Stomach (tissue), 8 donors: ENCODE measurements at regions not wholly inside any gene's neighbourhood (a gene's known extent, or its start where the extent isn't known, plus 50 kb on each side); places are given as distances from the start of the nearest gene placed in this dataset.
A peak's percentile ranks its signal among the peaks of the same experiment; 100 is the strongest.

Experiments
- DNase-seq, 2 donors: peaks; one replicate each; pipeline versions ENCODE4 v3.0.0 to v3.0.0-alpha.2; 2013 to 2019
- H3K27ac ChIP-seq, 5 donors: fragments of 200-600 bp in 4 of 5; sonication (generic) in 4 of 5; one replicate each; pipeline ENCODE4 v1.5.1; 2013 to 2019; ENCODE audit warnings: mild to moderate bottlenecking in 1 of 5, moderate library complexity in 1 of 5
- H3K27me3 ChIP-seq, 3 donors: fragments of 200-600 bp; sonication (generic); one replicate each; pipeline ENCODE4 v1.5.1; 2017 to 2019; ENCODE audit warnings: mixed run types in 1 of 3
- H3K36me3 ChIP-seq, 4 donors: fragments of 200-600 bp; sonication (generic); 1 replicate in 3 of 4; 2 replicates in 1 of 4; pipeline ENCODE4 v1.5.1; 2016 to 2019
- H3K4me1 ChIP-seq, 4 donors: fragments of 200-600 bp; sonication (generic); one replicate each; pipeline ENCODE4 v1.5.1; 2016 to 2019
- H3K4me3 ChIP-seq, 4 donors: fragments of 200-600 bp; sonication (generic) in 3 of 4; one replicate each; pipeline ENCODE4 v1.5.1; 2016 to 2019; ENCODE audit warnings: mild to moderate bottlenecking in 1 of 4
- H3K9me3 ChIP-seq, 4 donors: fragments of 200-600 bp; sonication (generic); one replicate each; pipeline ENCODE4 v1.5.1; 2016 to 2019
- EP300 ChIP-seq: sonication (generic); formaldehyde crosslinking; IDR thresholded peaks from one replicate; pipeline ENCODE4 v1.6.1; 2017; ENCODE audit warnings: antibody characterized with exemption
- POLR2A ChIP-seq, 4 donors: fragments of 450-650 bp; IDR thresholded peaks; one replicate each; pipeline ENCODE4 v1.6.1; 2016; ENCODE audit warnings: antibody characterized with exemption in 4 of 4, control low read depth in 2 of 4, mild to moderate bottlenecking in 1 of 4, moderate library complexity in 1 of 4
- POLR2AphosphoS5 ChIP-seq, 3 donors: sonication (generic); formaldehyde crosslinking; IDR thresholded peaks; one replicate each; pipeline ENCODE4 v1.6.1; 2016; ENCODE audit warnings: antibody characterized with exemption in 3 of 3
- WGBS, 5 donors: extraction: QIAGEN DNeasy Blood & Tissue Kit in 3 of 5; methylation state at CpG; one replicate each; pipeline versions ENCODE4 v1.1.5 to v1.1.7; 2013 to 2018; 5-methylcytosine and 5-hydroxymethylcytosine counted together
- intact Hi-C: fragments of 100-400 bp; cut with DNase I; formaldehyde crosslinking; loops from one replicate; pipeline ENCODE4 v1.15.1; 2023; ENCODE audit warnings: low total_unique reads
- TF ChIP-seq, protein P1 (sequence below), 7 experiments: fragments of 450-650 bp in 4 of 7; fragments of 200-600 bp in 3 of 7; sonication (generic) in 3 of 7; IDR thresholded peaks; one replicate each; pipeline ENCODE4 v1.5.1; 2016 to 2019; ENCODE audit warnings: antibody characterized with exemption in 7 of 7, control low read depth in 2 of 7, mild to moderate bottlenecking in 1 of 7
- donor health status: healthy with polysubstance abuse.
- donor health status: Bipolar disorder and iron deficiency.
- donor health status: healthy.

DNA sequence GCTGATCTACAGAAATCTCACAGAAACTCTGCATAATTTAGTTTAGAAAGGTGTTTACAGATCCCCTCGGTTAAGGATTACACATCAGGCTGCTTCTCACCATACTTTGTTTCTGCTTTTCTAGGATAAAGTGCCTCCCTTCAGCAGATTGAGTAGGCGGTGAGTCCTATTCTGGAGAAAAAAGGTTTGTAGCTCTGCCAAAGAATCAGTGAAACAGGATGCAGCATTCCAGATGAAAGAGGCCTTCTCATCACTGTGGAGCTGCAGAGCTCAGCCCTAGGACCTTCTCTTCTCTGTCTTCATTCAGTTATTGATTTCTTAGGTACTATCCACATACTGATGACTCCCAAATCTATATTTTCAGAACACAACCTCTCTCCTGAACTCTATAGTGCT, 155.5 kb upstream of the KRR1 start:
- Histone ChIP-seq H3K27me3 (no peaks in the 10 kb centered on the region), H3K27ac (peak overlapping the region; percentile 21 to 79 (median 60)), H3K36me3 (no peaks in the 10 kb centered on the region), H3K4me3 (no peak overlapping the region), H3K9me3 (no peaks in the 10 kb centered on the region), H3K4me1 (peaks cover 6 to 16% (median 10%) of the 10 kb centered on the region in 4 donors)
- intact Hi-C loops: no loop called here
- TF ChIP-seq EP300 (no peak), POLR2AphosphoS5 (IDR thresholded peaks at IDR 0.05) (no peak), POLR2A (IDR thresholded peaks at IDR 0.05) (no peak)
- TF ChIP-seq, protein P1, sequence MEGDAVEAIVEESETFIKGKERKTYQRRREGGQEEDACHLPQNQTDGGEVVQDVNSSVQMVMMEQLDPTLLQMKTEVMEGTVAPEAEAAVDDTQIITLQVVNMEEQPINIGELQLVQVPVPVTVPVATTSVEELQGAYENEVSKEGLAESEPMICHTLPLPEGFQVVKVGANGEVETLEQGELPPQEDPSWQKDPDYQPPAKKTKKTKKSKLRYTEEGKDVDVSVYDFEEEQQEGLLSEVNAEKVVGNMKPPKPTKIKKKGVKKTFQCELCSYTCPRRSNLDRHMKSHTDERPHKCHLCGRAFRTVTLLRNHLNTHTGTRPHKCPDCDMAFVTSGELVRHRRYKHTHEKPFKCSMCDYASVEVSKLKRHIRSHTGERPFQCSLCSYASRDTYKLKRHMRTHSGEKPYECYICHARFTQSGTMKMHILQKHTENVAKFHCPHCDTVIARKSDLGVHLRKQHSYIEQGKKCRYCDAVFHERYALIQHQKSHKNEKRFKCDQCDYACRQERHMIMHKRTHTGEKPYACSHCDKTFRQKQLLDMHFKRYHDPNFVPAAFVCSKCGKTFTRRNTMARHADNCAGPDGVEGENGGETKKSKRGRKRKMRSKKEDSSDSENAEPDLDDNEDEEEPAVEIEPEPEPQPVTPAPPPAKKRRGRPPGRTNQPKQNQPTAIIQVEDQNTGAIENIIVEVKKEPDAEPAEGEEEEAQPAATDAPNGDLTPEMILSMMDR (IDR thresholded peaks at IDR 0.05): no peak
- DNase-seq: no peak
- 32 to 53% (median 36%) methylated on average over 2 of the region's 2 CpGs for WGBS, 5 donors

DNA sequence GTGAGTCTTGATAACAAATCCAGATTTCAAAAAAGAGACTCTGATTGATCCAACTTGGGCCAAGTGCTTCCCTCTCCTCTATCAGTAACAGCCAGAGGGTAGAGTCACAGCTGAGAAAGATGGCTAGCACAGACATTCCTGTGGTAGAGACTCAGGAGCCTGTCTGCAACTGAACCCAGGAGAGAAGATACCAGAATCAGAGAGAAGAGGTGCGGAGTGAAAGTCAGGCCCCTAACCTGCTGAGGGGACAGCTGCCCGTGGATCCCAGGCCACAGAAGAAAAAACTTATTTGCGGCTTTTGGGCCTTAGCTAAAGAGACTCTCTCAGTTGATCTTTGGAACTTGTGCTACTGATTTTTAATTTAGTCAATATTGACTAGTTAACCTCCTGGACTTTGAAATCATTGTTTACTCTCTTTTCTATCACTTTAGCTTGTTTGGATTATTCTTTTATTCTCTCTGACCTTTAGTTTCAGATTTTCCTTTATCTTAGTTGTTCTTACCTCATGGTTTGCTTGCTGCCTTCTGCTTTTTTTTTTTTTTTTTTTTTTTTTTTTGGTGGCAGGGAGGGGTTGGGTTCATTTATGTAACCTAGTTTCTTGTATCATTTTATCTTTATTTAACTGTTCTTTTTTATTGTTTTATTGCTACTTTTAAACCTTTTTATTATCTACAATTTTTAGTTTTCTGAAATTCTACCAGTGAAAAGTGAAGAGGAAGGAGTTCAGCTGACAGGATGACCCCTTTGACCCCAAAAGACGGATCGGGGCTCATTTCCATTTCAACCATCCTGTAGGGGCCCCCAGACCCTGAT, 154.9 kb upstream of the KRR1 start:
- no peaks in the 10 kb centered on the region for H3K36me3 ChIP-seq
- no peaks in the 10 kb centered on the region for H3K9me3 ChIP-seq
- 28 to 59% (median 44%) methylated on average over 5 of the region's 5 CpGs for WGBS, 5 donors
- no peaks in the 10 kb centered on the region for H3K27me3 ChIP-seq
- no peak for DNase-seq
- H3K4me3 ChIP-seq: no peak overlapping the region
- H3K27ac ChIP-seq: peak overlapping the region; percentile 21 to 79 (median 60)
- H3K4me1 ChIP-seq: peaks cover 6 to 16% (median 10%) of the 10 kb centered on the region in 4 donors
- TF ChIP-seq, protein P1 (IDR thresholded peaks at IDR 0.05): no peak
- TF ChIP-seq EP300: no peak
- no peak for TF ChIP-seq POLR2AphosphoS5 (IDR thresholded peaks at IDR 0.05)
- no peak for TF ChIP-seq POLR2A (IDR thresholded peaks at IDR 0.05)
- intact Hi-C loops: no loop called here

DNA sequence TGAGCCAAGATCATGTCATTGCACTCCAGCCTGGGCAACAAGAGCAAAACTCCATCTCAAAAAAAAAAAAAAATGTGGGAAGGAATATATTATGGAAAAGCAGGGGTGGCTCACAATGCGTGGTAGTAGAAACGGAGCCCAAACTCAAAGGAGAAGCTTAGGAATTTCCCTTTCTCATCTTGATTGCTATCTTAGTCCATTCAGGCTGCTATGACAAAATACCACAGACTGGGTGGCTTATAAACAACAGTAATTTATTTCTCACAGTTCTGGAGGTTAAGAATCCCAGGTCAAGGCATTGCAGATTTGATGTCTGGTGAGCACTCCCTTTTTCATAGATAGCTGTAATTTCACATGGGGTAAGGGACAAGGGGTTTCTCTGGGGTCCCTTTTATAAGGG, 153.8 kb upstream of the KRR1 start:
- WGBS, 5 donors: 62 to 94% (median 88%) methylated on average over 2 of the region's 2 CpGs

DNA sequence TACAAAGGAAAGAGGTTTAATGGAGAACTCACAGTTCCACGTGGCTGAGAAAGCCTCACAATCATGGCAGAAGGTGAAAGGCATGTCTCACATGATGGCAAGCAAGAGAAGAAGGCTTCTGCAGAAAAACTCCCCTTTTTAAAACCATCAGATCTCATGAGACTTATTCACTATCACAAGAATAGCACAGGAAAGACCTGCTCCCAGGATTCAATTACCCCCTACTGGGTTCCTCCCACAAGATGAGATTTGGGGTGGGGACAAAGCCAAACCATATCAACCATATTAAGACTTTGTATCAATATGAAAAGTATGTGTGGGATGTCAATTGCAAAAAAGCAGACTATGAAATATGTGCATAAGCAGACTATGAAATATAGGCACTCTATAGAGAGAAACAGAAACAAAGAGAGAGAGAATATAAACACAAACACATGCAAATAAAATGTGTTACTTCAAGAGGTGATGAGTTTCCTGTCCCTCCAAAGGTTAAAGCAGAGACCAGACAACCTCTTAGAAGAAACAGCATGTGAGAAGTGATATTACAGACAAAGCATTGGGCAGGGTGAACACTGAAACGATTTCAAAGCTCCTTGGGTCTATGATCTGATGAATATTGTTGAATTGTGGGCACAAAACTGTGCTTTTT, 151.2 kb upstream of the KRR1 start:
- WGBS, 5 donors: 67 to 83% (median 72%) methylated on average over 2 of the region's 2 CpGs
- intact Hi-C loops: no loop called here
- peaks cover 6 to 19% (median 9%) of the 10 kb centered on the region in 4 donors for H3K4me1 ChIP-seq
- TF ChIP-seq POLR2A (IDR thresholded peaks at IDR 0.05): no peak
- no peak for TF ChIP-seq POLR2AphosphoS5 (IDR thresholded peaks at IDR 0.05)
- TF ChIP-seq EP300: no peak
- TF ChIP-seq, protein P1 (IDR thresholded peaks at IDR 0.05): no peak
- no peak for DNase-seq
- no peak overlapping the region for H3K27ac ChIP-seq
- H3K9me3 ChIP-seq: no peaks in the 10 kb centered on the region
- H3K27me3 ChIP-seq: no peaks in the 10 kb centered on the region
- H3K36me3 ChIP-seq: no peaks in the 10 kb centered on the region
- H3K4me3 ChIP-seq: no peak overlapping the region

More for the DNA sequence above, 153.8 kb upstream of the KRR1 start:
- peaks cover 6 to 16% (median 10%) of the 10 kb centered on the region in 4 donors for H3K4me1 ChIP-seq
- peak overlapping the region in 1 of 5 donors; percentile 46 for H3K27ac ChIP-seq
- TF ChIP-seq POLR2A (IDR thresholded peaks at IDR 0.05): no peak
- TF ChIP-seq EP300: no peak
- TF ChIP-seq POLR2AphosphoS5 (IDR thresholded peaks at IDR 0.05): no peak
- TF ChIP-seq, protein P1 (IDR thresholded peaks at IDR 0.05): no peak
- H3K4me3 ChIP-seq: no peak overlapping the region
- no peak for DNase-seq
- no peaks in the 10 kb centered on the region for H3K27me3 ChIP-seq
- no peaks in the 10 kb centered on the region for H3K9me3 ChIP-seq
- intact Hi-C loops: no loop called here
- no peaks in the 10 kb centered on the region for H3K36me3 ChIP-seq
